Muscle of back (tissue), 3 donors: ENCODE measurements at regions not wholly inside any gene's neighbourhood (a gene's known extent, or its start where the extent isn't known, plus 50 kb on each side); places are given as distances from the start of the nearest gene placed in this dataset.

Experiments
- DNase-seq, 3 donors: peaks; one replicate each; pipeline versions ENCODE4 v3.0.0 to v3.0.0-alpha.2; 2013

GRCh38 chr5:9927106-9927505 lies 297.0 kb upstream of the TAS2R1 start:
- peak in 1 of 3 donors; percentile 22 for DNase-seq

GRCh38 chr5:9924614-9925013 lies 294.5 kb upstream of the TAS2R1 start:
- DNase-seq, result peak in 1 of 3 donors; percentile 83

- no peak for DNase-seq
Observed at GRCh38 chr5:9922719-9923118, 292.6 kb upstream of the TAS2R1 start.

- DNase-seq, result no peak
Observed at GRCh38 chr5:9920697-9921096, 290.5 kb upstream of the TAS2R1 start.

- DNase-seq, result no peak
Observed at GRCh38 chr5:9919306-9920030, 289.3 kb upstream of the TAS2R1 start.

GRCh38 chr5:9905661-9906060 lies 275.5 kb upstream of the TAS2R1 start:
- no peak for DNase-seq

GRCh38 chr5:9903801-9904200 lies 273.6 kb upstream of the TAS2R1 start:
- peak; percentile 26 to 45 (median 28) for DNase-seq

- DNase-seq, result no peak
Observed at GRCh38 chr5:9898319-9898718, 268.2 kb upstream of the TAS2R1 start.

- DNase-seq, result no peak
Observed at GRCh38 chr5:9895302-9895645, 265.1 kb upstream of the TAS2R1 start.

GRCh38 chr5:9894571-9895301 lies 264.6 kb upstream of the TAS2R1 start:
- DNase-seq, result no peak

- no peak for DNase-seq
Observed at GRCh38 chr5:9892696-9893095, 262.5 kb upstream of the TAS2R1 start.

- DNase-seq, result no peak
Observed at GRCh38 chr5:9889511-9889910, 259.4 kb upstream of the TAS2R1 start.

GRCh38 chr5:9888501-9888901 lies 258.4 kb upstream of the TAS2R1 start:
- DNase-seq, result peak in 1 of 3 donors; percentile 44

GRCh38 chr5:9885164-9885563 lies 255.0 kb upstream of the TAS2R1 start:
- DNase-seq, result no peak

- peak; percentile 66 to 85 (median 68) for DNase-seq
Observed at GRCh38 chr5:9878206-9878605, 248.1 kb upstream of the TAS2R1 start.

- DNase-seq, result peak in 2 of 3 donors; percentile 7 to 45
Observed at GRCh38 chr5:9877488-9877887, 247.3 kb upstream of the TAS2R1 start.

GRCh38 chr5:9876451-9876850 lies 246.3 kb upstream of the TAS2R1 start:
- peak; percentile 8 to 65 (median 20) for DNase-seq

- peak in 1 of 3 donors; percentile 47 for DNase-seq
Observed at GRCh38 chr5:9869616-9870288, 239.6 kb upstream of the TAS2R1 start.

- no peak for DNase-seq
Observed at GRCh38 chr5:9865574-9865973, 235.4 kb upstream of the TAS2R1 start.

- DNase-seq, result no peak
Observed at GRCh38 chr5:9864791-9865190, 234.6 kb upstream of the TAS2R1 start.

GRCh38 chr5:9863486-9863885 lies 233.3 kb upstream of the TAS2R1 start:
- no peak for DNase-seq

GRCh38 chr5:9861666-9862256 lies 231.6 kb upstream of the TAS2R1 start:
- peak in 2 of 3 donors; percentile 9 to 34 for DNase-seq
